IPS-NIHi7 (cell line): ENCODE measurements at regions not wholly inside any gene's neighbourhood (a gene's known extent, or its start where the extent isn't known, plus 50 kb on each side); places are given as distances from the start of the nearest gene placed in this dataset.
A peak's percentile ranks its signal among the peaks of the same experiment; 100 is the strongest.

ENCODE experiments used
- DNase-seq: peaks from one replicate; pipeline ENCODE4 v3.0.0; 2012; ENCODE audit warnings: mixed read lengths; ENCODE audit errors: extremely low spot score

DNA sequence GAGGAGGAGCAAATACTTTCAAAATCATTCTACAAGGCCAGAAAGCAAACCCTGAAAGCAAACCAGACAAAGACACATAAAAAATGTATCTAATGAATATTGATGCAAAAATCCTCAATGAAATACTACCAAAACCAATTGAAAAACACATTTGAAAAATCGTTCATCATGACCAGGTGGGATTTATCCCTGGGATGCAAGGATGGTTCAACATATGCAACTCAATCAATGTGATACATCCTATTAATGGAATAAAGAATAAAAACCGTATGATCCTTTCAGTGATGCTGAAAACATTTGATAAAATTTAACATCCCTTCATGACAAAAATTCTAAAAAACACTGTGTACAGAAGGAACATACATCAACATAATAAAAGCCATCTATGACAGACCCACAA is 337.6 kb downstream of the NNT start:
- no peak for DNase-seq

DNA sequence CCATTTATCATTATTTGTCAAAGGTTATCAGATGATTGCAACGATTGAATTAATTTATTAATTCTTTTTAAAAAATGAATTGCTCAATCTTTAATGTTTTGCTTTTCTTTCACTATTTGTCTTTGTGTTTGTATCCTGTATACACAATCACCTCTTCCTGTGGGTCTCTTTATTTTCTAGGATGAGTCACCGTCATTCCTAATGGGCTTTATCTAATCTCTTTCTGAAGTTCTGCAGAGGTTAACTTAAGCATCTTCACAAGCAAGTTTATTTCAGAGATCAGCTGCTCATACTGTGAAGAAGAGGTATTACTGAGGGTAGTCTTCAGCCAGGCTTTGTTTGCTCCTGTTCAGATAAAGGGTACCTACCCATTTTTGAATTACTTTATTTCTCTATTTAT is 323.9 kb downstream of the NNT start:
- peak; percentile 20 for DNase-seq

DNA sequence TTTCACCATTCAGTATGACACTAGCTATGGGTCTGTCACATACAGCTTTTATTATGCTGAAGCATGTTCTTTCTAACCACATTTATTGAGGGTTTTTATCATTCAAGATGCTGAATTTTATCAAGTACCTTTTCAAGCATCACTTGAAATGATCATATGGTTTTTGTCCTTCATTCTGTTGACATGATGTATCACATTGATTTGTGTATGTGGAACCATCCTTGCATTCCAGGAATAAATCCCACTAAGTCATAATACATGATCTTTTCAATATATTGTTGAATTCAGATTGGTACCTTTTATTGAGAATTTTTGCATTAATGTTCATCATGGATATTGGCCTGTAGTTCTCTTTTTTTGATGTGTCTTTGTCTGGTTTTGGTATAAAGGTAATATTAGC is 317.4 kb downstream of the NNT start:
- no peak for DNase-seq

DNA sequence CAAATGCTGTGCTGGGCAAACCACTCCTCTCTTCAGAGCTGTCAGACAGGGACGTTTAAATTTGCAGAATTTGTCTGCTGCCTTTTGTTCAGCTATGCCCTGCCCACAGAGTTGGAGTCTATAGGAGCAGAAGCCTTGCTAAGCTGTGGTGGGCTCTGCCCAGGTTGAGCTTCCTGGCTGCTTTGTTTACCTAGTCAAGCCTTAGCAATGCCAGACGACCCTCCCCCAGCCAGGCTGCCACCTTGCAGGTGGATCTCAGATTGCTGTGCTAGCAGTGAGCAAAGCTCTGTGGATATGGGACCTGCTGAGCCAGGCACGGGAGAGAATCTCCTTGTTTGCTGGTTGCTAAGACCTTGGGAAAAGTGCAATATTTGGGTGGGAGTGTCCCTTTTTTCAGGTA is 314.9 kb downstream of the NNT start:
- DNase-seq = no peak

DNA sequence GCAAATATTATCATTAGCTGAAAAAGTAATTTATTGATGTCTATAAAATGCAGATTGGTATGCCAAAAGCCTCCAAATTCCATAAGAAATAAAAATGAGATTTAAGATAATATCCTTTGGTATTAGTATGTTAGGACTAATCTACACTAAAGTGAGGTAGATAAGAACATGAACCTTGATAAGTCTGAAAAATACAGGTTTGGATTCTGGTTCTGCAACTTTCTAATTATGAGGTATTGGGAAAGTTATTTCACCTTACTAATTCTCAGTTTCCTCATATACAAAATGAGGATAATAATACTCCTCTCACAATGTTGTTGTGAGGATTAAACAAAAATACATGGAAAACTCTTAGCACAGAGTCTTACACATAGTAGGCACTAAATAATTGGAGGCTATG is 300.1 kb downstream of the NNT start:
- DNase-seq = no peak

DNA sequence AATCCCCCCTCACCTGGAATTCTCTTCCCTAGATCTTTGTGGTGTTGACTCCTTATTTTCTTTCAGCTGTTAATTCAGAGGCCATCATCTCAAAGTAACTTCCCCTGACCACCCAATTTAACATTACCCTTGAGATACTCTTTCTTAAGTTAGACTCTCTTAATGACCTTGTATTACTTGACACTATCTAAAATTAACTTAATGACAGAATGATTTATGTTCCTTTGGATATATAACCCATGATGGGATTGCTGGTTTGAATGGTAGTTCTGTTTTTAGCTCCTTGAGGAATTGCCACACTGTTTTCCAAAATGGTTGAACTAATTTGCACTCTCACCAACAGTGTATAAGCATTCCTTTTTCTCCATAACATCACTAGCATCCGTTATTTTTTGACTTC is 298.0 kb downstream of the NNT start:
- DNase-seq = no peak

DNA sequence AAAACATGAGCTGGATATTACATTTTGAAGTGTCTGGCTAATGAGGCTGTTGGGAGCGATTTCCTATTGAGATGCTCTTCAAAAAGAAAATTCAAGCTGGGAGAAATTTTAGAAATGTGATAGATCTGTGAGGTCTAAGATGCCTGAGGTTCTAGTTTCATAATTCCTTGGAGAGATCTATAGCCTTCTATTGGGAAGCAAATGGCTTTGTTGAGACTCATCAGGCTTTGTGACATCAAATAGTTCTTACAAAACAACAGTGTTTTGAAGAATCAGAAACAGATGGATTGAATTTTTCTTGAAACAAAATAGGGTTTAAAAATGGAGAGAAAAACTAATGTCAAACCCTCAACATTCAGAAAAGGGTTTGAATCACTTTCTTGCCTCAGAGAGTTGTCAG is 292.9 kb downstream of the NNT start:
- no peak for DNase-seq

DNA sequence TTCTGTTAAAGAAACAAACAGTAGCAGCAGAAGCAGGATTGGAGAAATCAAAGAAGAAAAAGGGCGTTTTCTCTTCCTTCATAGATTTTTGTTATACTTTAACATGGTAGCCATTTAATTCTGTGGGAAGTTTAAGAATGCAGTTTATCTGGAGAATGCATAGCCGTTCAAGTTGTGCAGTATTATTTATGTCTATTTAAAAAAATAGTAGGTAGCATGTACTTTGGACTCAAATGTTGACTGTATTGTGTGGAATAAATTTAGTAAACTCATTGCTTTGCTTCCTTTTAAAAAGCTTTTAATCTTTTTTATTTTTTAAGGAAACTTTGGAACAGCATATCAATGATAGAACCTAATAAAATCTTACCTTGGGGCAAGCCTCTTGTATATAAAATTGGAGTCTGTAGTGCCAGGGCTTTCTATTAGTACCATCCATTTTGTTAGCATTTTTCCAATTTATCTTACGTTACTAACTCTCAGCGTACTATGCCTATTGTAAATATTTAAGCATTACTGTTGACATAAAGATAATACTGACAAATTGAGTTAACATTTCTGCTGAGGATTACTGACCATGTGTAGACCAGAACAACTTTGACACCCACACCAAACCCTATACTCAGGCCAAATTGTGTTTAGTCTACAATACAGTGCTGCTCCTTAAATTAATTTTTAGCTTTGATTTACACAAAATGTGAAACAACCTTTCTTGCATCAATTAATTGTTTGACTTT is 291.1 kb downstream of the NNT start:
- no peak for DNase-seq

DNA sequence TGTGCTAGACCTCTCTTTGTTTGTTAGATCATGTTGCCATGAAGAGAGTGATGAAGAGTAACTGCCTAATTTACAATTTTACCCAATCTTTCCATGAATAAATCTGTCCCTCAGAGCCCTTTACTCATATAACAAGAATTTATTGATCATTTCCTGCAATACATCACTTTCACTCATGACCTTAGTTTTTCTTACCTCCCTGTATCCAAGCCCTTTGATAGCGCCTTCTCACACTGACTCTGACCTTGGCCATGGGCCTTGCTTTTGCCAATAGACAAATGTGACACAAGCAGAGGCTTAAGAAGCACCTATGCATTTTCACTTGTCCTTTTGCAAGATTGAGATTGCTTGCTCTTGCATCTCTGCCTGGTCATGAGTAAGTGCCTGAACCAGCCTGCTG is 288.1 kb downstream of the NNT start:
- DNase-seq = no peak

DNA sequence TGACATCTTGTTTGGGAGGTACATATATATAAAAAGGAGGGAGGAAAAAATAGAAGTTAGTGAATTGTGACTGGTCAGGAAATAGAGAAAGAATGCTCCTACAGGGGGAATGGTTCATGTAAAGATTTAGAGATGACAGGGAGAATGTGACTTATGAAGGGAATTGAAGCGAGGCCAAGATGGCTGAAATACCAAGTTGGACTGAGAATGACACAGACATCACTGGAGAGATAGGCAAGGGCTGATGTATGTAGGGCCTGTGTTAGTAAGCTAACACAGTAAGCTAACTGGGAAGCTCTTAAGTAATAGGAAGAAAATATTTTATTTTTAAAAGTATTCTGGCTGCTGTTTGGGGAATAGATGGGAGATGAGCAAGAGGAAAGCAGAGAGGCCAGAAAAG is 286.3 kb downstream of the NNT start:
- DNase-seq = no peak

DNA sequence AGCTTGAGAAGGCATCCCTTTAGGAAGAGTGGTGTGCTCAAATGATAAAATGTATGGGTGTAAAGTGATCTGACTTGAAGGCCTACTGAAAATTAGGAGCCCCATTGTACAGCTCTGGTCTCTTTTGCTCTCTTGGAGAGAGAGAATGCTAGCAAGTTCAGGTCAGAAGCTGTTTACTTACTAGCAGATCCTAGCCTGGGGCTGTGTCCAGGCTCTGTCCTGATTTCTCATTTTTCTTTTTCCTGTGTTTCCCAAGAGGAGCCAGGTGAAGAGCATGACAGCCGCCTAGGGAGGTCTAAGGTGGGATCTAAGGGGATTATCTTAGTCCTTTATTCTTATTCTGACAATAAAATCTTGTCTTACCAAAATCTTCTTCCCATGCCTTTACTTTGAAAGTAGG is 272.8 kb downstream of the NNT start:
- no peak for DNase-seq

DNA sequence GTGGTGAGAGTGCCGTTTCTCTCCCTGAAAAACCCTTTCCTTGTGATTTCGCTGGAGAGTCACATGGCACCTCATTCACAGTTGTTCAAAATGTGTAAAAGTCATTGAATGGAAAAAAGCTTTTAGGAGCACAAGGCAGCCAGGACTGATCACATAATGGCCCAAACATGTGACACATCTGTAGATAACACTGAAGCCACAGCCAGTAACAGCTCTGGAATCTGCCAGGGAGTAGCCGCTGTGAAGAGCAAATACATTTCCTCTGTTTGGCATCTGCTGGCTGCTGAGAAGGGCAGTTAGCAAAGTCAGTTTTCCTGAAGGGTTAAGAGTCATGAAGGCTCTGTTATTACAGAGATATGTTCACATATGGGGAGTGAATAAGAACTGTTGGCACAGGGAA is 271.8 kb downstream of the NNT start:
- DNase-seq = peak; percentile 35

DNA sequence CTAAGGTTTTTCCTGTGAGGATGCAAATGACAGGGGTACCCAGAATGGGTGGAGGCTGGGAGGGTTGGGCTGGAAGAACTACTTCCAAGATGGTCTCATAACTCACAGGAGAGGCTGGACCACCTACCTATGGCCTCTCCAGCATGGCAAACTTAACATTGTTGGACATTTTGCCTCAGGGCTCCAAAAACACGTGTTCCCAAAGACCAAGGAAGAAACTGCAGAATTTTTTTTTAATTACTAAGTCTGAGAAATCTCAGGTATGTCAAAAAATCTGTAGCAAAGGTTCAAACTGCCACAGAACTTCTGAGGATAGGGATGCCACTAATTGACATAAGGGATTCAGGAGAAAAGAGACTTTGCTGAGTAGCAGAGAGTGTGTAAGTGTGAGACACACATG is 270.8 kb downstream of the NNT start:
- DNase-seq = no peak

DNA sequence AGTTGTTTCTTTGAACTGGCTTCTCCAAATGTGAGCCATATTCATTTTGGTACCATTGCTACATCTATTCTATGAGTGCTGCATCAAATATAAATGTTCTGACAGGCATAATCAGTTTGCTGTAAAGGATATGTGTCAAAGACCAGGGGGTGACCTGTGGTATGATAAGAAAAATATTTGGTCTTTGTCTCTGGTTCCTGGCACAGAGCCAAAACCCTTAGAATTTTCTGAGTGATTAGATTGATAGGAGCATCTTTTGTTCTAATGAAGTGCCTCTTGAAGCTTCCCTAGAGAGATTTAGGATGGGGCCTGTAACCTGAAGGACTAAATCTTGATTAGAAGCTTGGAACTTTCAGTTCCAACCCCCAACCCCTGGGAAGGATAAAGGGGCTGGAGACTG is 256.3 kb downstream of the NNT start:
- no peak for DNase-seq

DNA sequence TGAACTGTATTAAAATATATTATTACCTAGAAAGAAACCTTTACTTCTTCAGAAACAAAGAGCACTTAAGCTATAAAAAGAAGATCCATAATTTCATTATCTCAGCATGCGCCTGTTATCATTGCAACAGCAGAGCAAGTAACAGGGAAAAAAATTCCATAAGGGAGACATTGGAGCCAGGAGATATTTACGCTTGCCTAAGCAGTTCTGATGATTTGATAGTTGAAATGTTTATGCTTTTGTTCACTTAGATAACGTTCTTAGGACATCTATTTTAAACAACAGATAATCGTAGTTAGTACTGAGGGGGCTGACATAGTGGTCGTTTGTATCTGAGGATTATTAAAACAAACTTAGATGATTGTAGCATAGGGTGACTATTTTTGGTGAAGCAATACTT is 252.5 kb downstream of the NNT start:
- DNase-seq = no peak

DNA sequence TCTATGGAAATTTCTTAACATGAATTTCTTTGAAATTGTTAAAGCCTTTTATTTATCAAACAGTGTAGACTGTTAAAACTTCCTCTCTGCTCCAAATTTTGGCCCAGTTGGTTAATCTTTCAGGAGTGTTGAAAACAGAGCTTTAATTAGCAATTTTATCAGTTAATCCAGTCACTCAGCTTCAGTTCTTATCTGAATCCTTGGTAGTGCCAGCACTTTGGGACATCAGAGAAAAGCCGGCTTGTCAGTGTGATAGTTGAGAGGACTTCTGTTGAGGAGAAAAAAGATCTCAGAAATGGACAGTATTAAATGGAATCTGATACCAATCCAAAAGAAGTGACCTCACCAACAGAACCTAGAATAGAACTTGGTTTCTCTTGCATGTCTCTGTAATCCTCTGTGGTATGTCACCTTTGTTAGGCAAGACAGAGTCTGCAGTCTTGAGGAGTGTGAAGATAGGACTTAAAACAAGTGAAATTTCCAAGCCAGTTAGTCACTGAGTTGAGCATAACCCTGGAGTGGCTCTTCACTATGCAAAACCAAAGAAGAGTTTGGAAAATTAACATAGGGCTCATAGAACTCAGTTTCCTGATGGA is 251.8 kb downstream of the NNT start:
- DNase-seq = peak; percentile 41

DNA sequence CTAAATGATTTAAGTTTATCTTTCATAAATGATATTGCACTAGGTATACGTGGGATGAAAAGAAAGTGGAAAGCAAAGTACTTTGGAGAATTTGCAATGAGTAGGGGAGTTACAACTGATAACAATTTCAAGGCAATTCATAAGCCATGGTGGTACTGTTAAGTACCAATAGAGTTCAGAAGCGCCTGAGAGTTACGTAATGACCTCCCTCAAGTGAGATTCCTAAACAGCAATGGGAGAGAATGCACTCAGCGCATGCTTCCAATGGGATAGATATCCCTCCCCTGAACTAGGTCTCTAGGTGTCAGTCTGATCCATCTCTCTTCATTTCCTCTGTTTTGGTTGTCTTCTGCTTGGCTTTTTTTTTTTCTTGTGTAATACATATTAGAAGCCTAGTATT is 249.3 kb downstream of the NNT start:
- DNase-seq = no peak

DNA sequence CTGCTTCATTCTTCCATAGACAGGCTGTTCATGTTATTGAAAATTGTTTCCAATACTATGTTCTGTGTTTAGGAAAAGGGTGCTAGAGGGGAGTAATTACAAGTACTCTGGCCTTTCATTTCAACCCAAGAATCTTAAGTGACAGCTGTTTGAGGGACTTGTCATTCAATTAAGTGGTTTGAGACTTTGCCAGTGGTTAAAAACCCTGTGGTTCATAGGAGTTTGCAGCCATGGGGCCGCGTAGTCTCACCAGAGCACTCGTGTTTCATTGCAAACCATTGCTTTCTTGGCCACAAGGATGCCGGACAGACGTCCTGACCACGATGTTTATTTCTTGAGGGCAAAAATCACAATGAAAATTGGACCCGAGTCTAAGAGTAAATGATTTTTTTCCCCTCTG is 248.8 kb downstream of the NNT start:
- no peak for DNase-seq

DNA sequence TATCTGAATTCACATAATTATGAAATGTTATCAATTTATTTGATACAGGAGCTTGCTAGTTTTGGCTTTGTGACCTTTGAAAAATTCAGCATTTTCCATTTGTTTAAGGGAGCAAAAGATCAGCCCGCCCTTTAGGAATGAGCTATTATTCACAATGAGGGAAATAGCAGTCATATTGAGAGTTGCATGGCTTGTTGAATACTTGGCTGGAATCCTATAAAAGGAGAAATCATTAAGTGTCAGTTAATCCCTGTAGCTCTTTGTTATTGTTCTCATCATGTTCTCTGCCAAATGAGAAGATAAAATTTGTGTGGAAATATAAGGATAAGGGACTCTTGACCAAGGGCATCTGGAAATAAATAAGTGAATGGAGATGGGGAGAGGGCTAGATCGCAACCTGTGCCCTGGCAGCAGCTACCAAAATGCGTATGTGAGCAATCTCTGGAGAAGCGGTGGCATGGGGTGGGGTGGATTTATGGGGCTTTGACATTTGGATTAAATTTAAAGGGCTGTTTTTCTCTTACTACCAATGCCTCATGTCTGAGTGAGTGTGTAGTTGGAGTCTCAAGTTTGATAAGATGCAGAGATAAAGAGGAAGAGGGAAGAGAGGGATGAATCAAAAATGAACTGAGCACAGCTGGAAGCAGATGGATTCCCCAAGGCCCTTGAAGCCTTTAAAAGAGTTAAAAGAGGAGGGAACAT is 237.6 kb downstream of the NNT start:
- DNase-seq = no peak

DNA sequence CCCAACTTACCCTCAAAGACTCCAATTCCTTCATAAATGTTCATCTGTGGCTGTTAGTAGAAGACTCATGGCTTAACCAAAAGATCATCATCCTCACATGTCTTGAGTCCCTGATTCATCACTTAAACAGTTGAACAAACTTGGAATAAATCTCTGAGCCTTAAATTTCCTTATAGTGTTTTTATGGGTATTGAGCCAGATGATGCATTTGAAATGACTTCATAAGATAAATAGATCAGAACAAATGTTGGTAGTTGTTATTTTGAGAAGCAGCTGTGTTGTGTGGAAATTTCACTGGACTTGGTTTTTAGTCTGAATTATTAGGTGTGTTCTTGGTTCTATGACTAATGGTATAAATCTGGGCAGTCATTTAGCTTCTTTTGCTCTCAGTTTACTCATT is 236.2 kb downstream of the NNT start:
- no peak for DNase-seq

DNA sequence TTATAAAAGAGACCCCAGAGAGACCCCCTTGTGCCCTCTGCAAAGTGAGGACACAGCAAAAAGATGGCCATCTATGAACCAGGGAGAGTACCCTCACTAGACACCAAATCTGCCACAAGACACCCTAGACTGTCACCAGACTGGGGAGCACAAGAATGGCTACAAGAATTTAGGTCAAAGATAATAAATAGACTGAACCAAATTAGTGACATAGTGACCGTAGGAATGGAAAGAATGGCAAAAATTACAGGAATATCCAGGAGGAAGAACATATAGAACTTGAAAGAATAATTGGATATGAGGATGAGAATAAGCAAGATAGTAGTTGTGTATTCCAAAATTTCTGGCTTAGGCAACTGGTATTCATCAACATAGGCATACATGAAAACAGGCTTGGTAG is 235.0 kb downstream of the NNT start:
- no peak for DNase-seq

DNA sequence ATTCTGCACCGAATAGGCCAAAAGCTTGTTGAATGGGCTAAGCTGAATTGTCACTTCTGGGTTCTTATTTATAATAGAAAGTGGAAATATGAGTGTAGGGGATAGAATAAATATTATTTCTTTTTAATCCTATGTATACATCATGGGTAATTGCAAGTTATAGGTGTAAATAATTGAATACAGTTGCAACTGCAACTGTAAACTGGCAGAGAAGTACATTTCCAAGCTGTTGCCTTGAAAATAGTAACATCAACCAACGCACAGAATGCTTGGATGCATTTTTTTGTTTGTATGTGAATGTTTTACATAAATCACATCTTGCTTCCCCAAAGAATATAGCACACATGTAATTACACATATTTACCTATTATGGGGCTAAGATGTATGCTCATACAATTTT is 234.1 kb downstream of the NNT start:
- no peak for DNase-seq

DNA sequence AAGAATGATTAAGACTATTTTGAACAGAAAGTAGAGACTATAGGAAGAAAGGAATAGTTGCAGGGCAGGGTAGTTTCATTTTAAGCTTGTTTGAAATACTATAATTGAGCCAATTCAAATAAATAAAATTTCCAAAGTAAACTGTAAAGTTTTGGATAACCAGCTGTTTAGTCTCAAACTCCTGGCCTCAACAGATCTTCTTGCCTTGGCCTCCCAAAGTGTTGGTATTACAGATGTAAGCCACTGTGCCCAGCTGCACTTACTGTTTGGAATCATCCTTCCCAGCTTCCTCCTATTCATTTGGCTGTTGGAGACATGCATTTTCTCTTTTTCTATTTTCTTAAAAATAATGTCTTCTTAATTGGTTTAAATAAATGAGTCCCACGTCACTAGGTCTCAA is 231.0 kb downstream of the NNT start:
- no peak for DNase-seq
